Fibroblast of lung (primary cell): ENCODE measurements at regions not wholly inside any gene's neighbourhood (a gene's known extent, or its start where the extent isn't known, plus 50 kb on each side); places are given as distances from the start of the nearest gene placed in this dataset.
"Not testable (repeated sequence)": the region's sequence is repeated elsewhere in the genome, so short reads cannot be mapped to it uniquely, and the experiment has no call there.

ENCODE experiments used
- DNase-seq, 2 donors: peaks; one replicate each; pipeline versions ENCODE4 v3.0.0 to v3.0.0-alpha.2; 2010; ENCODE audit warnings: low read depth in 2 of 2
- H2AFZ ChIP-seq: 2 replicates; pipeline ENCODE4 v1.5.1; 2012; ENCODE audit warnings: low read length, control low read depth, inconsistent platforms
- H3K27ac ChIP-seq: 2 replicates; pipeline ENCODE4 v1.5.1; 2011; ENCODE audit warnings: low read length, control low read depth; ENCODE audit not compliant: insufficient read depth
- H3K27me3 ChIP-seq: 2 replicates; pipeline ENCODE4 v1.5.1; 2011; ENCODE audit warnings: mild to moderate bottlenecking, low read length; ENCODE audit not compliant: control insufficient read depth, insufficient read depth
- H3K36me3 ChIP-seq: 2 replicates; pipeline ENCODE4 v1.5.1; 2011; ENCODE audit warnings: low read length; ENCODE audit not compliant: control insufficient read depth, insufficient read depth
- H3K4me1 ChIP-seq: 2 replicates; pipeline ENCODE4 v1.5.1; 2011; ENCODE audit warnings: low read length; ENCODE audit not compliant: control insufficient read depth, insufficient read depth; ENCODE audit errors: extremely low read depth
- H3K4me2 ChIP-seq: 2 replicates; pipeline ENCODE4 v1.5.1; 2011; ENCODE audit warnings: low read length, control low read depth; ENCODE audit not compliant: insufficient read depth; ENCODE audit errors: extremely low read depth
- H3K4me3 ChIP-seq, 4 experiments: fragments of 200-600 bp in 1 of 4; sonication (generic) in 1 of 4; replicated peaks in 1 of 4; 2 replicates each; pipeline ENCODE4 v1.5.1; 2011 to 2016; ENCODE audit warnings: low read length in 4 of 4, low read depth in 3 of 4, mild to moderate bottlenecking in 3 of 4, control low read depth in 2 of 4, inconsistent platforms in 1 of 4, mixed read lengths in 1 of 4; ENCODE audit not compliant: insufficient read depth in 1 of 4; ENCODE audit errors: control extremely low read depth in 1 of 4
- H3K79me2 ChIP-seq: 2 replicates; pipeline ENCODE4 v1.5.1; 2012; ENCODE audit warnings: mild to moderate bottlenecking, low read length, inconsistent platforms; ENCODE audit not compliant: control insufficient read depth, insufficient read depth
- H3K9ac ChIP-seq: 2 replicates; pipeline ENCODE4 v1.5.1; 2011; ENCODE audit warnings: mild to moderate bottlenecking, low read length, control low read depth; ENCODE audit not compliant: insufficient read depth
- H3K9me3 ChIP-seq: 2 replicates; pipeline ENCODE4 v1.5.1; 2012; ENCODE audit warnings: low read depth, low read length; ENCODE audit not compliant: control insufficient read depth, insufficient read depth
- H4K20me1 ChIP-seq: 2 replicates; pipeline ENCODE4 v1.5.1; 2011; ENCODE audit warnings: low read length; ENCODE audit not compliant: control insufficient read depth, insufficient read depth; ENCODE audit errors: extremely low read depth

DNA sequence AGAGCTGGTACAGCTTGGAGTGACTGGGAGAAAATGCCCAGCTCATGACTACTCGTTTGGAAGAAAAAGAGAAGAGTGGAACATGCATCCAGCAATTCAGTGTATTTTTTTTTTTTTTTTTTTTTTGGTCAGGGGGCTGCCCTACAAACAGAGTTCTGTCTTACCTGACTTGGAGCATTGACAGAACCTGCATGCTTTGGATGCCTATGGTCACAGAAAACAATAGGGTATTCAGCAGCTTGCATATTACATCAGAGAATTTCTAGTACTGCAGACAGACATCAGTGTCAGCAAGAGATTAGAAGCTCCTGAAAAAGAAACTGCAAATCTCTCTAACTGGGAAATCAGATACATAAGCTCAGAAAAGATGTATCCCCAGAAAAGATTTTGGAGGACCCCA, 894.4 kb downstream of the SPATA31A7 start:
- not testable (repeated sequence) for H3K79me2 ChIP-seq, H3K4me2 ChIP-seq, H3K9me3 ChIP-seq, H3K36me3 ChIP-seq, DNase-seq, H3K27ac ChIP-seq, H2AFZ ChIP-seq, H4K20me1 ChIP-seq, H3K9ac ChIP-seq, H3K4me1 ChIP-seq, H3K27me3 ChIP-seq, H3K4me3 ChIP-seq

GRCh38 chr9:62095714-62096345, 906.0 kb downstream of the SPATA31A7 start:
- not testable (repeated sequence) for DNase-seq, H2AFZ ChIP-seq, H3K4me1 ChIP-seq, H3K27ac ChIP-seq, H4K20me1 ChIP-seq, H3K4me2 ChIP-seq, H3K9me3 ChIP-seq, H3K79me2 ChIP-seq, H3K36me3 ChIP-seq, H3K27me3 ChIP-seq, H3K9ac ChIP-seq, H3K4me3 ChIP-seq

DNA sequence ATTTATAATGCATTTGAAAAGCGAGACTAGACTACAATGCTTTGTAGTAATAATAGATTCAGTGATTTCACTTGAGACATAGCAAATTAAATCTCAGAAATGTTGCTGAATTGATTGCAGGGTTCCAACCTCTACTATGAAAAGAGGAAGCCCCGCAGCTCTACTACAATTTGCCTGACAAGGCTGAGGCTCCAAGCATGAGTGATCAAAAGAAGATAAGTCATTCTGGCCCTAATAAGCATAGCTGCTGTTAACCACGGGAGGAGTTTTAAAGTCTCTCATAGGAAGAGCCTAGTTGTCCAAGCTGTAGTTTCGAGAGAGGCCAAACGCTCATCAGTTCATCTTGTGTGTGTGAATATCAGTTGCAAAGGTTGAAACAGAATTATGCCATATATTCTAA, 920.6 kb downstream of the SPATA31A7 start:
- H3K4me3 ChIP-seq, H3K4me1 ChIP-seq, H3K4me2 ChIP-seq, DNase-seq, H2AFZ ChIP-seq, H3K27me3 ChIP-seq, H3K36me3 ChIP-seq, H3K9me3 ChIP-seq, H3K9ac ChIP-seq, H3K79me2 ChIP-seq, H3K27ac ChIP-seq, H4K20me1 ChIP-seq: not testable (repeated sequence)

- not testable (repeated sequence) for H3K4me1 ChIP-seq, DNase-seq, H3K79me2 ChIP-seq, H4K20me1 ChIP-seq, H3K4me3 ChIP-seq, H3K27me3 ChIP-seq, H3K27ac ChIP-seq, H3K36me3 ChIP-seq, H3K9ac ChIP-seq, H2AFZ ChIP-seq, H3K9me3 ChIP-seq, H3K4me2 ChIP-seq
Measured at GRCh38 chr9:62116951-62117640, 927.3 kb downstream of the SPATA31A7 start.

- not testable (repeated sequence) for H4K20me1 ChIP-seq, H3K27me3 ChIP-seq, H3K9ac ChIP-seq, H2AFZ ChIP-seq, H3K9me3 ChIP-seq, DNase-seq, H3K4me1 ChIP-seq, H3K4me2 ChIP-seq, H3K36me3 ChIP-seq, H3K79me2 ChIP-seq, H3K4me3 ChIP-seq, H3K27ac ChIP-seq
Measured at GRCh38 chr9:62119656-62120055, 929.8 kb downstream of the SPATA31A7 start.

- H3K4me3 ChIP-seq, DNase-seq, H4K20me1 ChIP-seq, H3K36me3 ChIP-seq, H3K4me2 ChIP-seq, H2AFZ ChIP-seq, H3K79me2 ChIP-seq, H3K27ac ChIP-seq, H3K4me1 ChIP-seq, H3K27me3 ChIP-seq, H3K9ac ChIP-seq, H3K9me3 ChIP-seq: not testable (repeated sequence)
Measured at GRCh38 chr9:62125631-62126611, 936.1 kb downstream of the SPATA31A7 start.
